Activated T-helper 1 cell treated with Interleukin-2 at 50 U/mL for 16 hours (primary cell): ENCODE measurements at regions not wholly inside any gene's neighbourhood (a gene's known extent, or its start where the extent isn't known, plus 50 kb on each side); places are given as distances from the start of the nearest gene placed in this dataset.

Experiments
- DNase-seq: peaks from one replicate; pipeline ENCODE4 v3.0.0-alpha.2; 2020; ENCODE audit warnings: low read depth

DNA sequence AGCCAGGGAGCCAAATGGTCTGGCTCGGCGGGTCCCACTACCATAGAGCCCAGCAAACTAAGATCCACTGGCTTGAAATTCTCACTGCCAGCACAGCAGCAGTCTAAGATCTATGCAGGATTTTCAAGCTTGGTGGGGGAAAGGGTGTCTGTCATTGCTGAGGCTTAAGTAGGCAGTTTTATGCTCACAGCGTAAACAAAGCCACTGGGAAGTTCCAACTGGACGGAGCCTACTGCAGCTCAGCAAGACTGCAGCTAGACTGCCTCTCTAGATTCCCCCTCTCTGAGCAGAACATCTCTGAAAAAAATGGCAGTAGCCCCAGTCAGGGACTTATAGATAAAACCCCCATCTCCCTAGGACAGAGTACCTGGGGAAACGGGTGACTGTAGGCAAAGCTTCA lies 277.6 kb upstream of the PHF14 start:
- no peak for DNase-seq

DNA sequence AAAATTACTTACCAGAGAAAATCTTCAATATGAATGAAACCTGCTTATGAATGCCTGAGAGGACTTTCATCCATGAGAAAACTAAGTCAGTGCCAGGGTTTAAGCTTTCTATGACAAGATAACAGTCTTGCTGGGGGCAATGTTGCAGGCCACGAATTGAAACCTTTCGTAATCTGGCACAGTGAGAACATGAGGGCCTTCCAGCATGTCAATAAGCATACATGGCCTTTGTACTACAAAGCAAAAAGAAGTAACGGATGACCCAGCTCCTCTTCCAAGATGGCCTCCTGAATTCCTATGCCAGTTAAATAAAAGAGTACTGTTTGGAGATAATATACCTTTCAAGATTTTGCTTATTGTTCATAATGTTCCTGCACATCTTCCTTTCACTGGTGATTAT lies 270.6 kb upstream of the PHF14 start:
- no peak for DNase-seq

DNA sequence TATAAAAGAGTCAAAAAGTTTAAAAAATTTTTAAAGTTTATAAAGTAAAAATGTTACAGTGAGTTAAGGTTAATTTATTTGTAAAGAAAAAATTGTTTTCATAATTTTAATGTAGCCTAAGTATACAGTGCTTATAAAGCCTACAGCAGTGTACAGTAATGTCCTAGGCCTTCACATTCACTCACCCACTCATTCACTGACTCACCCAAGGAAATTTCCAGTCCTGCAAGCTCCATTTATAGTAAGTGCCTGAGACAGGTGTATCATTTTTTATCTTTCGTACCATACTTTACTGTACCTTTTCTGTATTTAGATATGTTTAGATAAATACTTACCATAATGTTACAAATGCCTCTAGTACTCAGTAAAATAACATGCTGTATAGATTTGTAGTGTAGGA lies 269.7 kb upstream of the PHF14 start:
- no peak for DNase-seq

DNA sequence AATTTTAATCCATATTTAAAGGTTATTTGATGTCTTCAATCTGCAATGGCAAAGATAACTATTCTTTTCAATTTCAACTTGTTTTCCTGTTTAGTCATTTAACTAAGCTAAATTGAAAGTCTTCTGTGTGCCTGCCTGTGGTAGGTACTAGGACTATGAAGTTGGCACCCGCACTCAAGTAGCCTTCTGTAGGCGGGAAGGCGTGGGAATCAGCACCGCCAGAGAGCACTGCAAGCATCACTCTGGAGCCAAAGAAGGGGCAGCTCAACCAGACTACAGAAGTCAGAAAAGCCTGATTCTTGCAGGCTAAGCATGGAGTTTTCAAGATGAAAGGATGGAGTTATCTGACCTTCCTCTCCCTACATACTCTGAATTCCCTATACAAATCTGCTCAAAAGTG lies 269.0 kb upstream of the PHF14 start:
- DNase-seq, result no peak

DNA sequence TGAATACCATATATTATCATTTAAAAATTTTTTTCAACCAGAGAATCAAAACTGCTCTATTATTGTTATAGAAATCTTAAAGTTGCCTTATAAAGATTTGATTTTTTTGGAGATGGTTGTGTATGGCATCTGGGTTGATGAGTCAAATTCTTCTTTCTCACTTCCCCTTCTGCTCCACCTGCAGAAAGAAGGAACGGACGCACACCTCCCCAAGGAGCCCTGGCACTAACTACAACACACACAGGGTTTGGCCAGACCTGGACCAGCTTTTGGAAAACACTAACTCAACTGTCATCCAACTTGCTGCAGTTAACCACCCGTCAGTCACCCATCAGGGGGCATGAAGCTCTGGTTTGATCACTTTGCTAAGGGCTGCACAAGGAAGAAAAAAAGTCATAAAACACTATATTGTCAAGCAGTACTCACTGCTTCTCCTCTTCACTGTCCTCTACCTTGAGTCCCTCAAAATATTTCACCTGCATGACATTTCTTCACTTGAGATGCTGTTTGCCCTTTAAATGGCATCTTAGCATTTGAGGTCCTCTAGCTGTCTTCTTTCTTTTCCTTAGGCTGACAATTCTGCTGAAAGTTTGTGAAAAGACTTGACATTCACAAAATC lies 266.7 kb upstream of the PHF14 start:
- DNase-seq, result no peak

DNA sequence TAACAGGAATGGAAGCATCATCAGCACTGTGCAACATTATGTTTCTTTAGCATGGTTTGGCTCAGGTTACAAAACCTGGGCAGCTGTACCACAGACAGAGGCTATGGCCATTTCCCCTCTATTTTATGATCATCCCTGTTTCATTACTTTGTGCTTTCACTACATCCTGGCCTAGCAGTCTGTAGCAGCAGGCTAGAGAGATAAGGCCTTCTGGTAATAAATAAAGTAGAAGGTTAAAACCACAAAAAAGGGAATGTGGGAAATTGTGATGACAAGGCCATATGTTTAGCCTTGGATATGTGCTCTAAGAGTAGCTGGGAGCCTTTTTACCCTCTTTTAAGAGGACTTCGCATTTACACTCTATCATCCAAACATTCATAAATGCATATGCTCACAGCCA lies 266.2 kb upstream of the PHF14 start:
- no peak for DNase-seq

DNA sequence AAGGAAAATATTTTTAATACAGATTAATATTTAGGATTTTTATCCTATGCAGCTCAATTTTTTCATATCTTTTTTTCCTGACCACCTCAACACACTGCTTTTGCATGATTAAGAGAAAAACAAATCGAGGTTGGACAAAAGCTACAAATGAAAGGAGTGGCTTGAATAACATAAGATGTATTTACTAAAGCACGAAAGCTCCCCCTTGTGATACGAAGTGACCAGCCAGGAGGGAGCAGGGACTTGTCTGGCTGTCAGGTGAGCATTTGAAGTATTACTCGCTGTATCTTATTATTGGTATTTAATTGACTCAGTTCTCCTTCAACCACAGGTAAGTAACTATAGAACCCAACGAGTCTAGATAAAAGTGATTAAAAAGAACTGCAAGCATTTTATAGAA lies 265.2 kb upstream of the PHF14 start:
- no peak for DNase-seq

DNA sequence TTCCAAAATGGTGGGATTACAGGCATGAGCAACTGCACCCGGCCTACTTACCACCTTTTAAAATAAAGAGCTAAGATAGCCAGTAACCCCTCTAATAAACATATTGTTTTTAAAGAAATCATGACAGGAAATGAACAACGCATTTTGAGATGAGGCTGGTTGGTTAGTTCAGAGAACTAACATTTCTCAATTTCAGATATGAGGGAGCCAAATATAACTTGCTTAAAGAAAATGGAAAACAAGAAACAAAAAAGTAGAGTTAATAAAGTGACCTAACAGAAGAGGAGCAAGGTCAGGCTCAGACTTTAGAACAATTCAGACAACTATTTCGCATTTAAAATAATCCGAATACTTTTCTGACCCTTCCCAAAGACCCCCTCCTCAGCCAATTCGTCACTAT lies 254.9 kb upstream of the PHF14 start:
- DNase-seq, result no peak

DNA sequence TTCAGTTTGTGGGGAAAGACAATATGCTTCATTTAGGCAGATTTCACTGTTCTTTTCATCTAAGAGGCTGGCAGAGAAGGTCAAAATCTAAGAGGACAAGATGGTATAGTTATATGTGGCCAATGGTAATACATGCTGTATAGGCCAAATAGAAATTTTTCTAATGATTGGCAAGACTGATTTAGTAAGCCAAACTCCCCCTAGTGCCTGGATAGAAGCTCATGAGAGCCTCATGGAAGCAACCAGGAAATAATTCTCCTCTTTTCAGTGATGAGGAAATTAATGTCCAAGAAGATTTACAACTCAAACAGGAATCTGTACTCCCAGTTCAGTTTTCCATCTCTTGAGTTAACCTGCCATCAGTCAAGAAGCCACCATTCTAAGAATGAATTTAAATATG lies 253.6 kb upstream of the PHF14 start:
- DNase-seq, result no peak

DNA sequence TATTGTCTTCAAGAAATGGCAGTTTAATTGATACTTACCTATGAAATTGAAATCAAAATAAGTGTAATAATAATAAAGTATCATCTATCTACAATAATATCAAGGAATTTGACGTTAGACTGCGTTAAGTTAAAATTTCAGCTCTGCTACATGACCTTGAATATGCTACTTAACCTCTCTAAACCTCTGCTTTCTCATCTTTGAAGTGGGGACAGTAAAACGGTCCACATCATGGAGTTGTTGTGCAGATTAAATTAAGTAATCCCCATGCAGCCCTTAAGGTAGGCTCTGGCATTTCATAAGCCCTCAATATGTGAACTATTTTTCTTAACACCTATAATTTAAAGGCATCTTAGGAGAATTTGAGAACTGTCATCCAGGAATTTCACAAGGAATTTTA lies 252.4 kb upstream of the PHF14 start:
- DNase-seq, result no peak

DNA sequence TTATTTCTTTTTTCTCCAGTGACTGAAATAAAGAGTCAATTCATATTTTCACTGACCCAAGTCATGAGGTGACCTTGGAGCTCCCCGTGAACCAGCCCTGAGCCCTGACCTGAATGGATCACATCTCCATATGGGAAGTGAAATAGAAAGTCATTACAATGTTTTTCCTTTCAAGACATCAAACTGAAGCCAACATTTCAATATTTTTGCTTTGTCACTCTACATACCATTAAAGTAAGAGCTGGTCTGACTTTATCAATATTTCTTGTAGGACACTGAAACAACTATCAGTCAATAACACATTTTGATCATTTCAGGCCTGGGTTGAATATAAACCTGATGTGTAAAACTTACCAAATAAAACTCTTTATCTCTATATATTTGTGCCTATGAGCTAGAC lies 249.8 kb upstream of the PHF14 start:
- DNase-seq, result no peak

DNA sequence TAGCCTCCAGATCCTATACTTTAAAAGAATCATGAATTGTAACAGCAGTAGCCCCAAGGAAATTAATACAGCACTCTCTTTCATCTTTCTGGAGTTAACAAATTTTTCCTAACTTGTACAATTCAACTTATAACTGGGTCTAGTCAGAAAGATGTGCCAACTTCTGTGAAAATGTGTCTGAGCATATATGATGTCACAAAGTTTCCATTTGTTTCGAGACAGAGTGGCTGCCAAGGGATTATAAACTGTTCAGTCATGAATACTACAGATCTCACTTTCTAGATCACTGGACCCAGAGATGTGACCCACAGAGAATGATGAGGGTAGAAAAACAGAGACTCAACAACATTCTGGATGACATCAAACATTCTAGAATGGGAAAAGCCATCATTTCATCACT lies 249.2 kb upstream of the PHF14 start:
- no peak for DNase-seq

DNA sequence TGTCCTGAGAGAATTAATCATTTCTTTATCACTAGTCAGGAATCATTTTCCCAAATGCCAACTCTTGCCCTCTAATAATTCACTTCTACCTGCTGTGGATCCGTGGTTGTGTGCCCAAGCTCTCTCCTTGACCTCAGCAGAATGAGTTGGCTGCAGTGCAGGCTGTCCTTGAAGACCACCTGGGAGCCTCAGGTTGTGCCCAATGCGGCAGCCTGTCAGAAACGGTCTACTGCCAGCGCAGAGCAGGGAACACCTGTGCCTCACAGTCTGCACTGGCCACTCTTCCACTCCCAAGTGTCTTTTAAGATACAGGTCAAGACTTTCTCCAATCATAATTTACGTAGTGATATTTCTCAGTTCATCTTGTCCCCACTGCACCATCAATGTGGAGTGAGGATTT lies 246.0 kb upstream of the PHF14 start:
- DNase-seq, result no peak

DNA sequence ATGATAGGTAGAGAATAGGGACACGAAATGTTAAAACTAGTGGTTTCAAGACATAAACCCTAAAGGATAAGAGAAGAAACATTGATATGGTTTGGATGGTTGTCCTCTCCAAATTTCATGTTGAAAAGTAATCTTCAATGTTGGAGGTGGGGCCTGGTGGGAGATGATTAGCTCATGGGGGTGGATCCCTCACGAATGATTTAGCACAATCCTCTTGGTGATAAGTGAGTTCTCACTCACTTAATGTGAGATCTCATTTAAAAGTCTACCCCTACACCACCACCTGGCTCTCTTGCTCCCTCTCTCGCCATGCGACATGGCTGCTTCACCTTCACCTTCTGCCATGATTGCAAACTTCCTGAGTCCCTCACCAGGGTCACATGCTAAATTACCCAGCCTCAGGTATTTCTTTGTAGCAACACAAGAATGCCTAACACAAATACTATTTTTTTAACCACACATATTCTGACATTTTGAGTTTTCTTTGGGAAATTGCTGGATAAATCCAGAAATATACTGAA lies 242.4 kb upstream of the PHF14 start:
- no peak for DNase-seq

DNA sequence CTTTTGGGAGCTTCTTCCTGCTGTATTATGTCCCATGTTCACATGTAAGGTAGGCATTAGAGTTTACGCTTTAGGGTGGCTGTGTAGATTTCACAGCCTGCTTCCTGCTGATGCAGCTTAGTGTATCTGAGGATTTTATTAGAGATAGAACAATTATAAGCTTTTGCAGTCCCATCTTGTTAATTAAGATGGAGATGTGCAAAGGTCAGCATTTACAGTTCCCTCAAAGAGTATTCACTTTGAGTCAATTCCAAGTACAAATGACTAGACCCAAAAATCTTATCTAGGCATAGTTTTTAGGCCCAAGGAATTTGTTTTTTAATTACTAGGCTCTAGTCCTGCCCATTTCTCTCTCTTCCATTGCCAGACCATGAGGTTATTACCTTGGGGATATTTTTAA lies 239.9 kb upstream of the PHF14 start:
- DNase-seq, result no peak

DNA sequence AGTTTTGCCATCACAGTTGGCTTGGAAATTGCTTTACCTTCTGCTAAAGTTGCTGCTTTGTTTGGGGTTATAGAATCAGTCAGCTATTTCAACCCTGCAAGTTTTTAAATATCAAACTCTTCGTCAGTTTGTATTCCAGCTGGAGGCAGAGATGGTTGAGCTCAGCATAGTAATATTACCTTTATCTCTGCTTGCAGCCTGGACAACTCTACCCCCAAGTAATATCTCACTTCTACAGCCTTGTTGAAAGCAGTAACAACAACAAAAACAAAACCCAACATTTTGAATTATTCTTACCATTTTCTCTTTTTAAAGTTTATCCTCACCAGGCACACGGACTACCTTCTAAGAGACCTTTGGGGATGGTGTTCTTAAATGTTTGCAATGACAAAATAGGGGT lies 239.1 kb upstream of the PHF14 start:
- DNase-seq, result no peak

DNA sequence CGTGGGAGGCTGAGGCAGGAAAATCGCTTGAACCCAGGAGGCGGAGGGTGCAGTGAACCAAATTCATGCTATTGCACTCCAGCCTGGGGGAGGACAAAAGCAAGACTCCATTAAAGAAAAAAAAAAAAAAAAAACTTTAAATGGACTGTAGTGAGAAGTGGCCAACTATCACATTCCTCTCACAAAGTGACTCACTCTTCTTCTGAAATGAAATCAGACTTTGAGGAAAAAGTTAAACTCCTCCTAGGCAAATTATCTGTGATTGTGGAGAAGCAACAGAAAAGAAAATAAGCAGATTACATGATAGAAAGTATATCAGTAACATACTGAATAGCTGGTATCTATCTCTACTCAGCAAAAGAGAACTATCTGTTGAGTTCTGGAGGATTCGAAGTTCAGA lies 234.3 kb upstream of the PHF14 start:
- DNase-seq, result no peak

DNA sequence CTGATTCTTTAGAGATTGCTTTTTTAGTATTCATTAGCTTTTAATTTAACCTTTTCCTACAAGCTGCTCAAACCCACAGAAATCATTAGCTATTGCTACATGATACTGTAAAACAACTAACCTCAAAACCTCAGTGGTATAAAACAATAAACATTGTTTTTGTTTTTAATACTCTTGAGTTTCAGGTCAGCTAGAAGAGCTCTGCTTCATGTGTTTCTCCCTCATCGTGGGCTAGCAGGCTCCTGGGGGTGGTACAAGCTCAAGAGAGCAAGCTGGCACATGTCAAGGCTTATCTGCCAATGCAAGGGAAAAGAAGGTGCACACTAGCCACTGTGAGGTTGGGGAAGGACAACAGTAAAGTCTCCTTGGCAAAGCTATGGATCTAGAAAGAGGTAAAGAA lies 232.9 kb upstream of the PHF14 start:
- no peak for DNase-seq

DNA sequence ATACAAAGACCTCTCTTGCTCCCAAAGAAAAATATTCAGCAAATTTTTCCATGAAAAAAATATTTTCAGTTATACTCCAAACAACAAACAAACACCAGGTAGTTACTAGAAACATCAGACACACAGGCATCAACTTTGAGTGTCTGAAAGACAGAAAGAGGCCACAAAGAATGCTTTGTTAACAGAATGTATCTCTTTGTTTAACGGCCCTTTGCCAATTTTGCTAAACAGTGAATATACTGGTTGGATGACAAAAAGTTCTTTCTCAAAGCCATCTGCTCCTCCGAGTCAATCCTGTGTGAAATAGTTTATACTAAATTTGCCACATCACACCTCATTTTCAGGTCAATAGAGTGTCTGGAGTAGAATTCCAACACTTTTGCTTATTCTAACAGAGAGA lies 216.7 kb upstream of the PHF14 start:
- DNase-seq, result no peak

DNA sequence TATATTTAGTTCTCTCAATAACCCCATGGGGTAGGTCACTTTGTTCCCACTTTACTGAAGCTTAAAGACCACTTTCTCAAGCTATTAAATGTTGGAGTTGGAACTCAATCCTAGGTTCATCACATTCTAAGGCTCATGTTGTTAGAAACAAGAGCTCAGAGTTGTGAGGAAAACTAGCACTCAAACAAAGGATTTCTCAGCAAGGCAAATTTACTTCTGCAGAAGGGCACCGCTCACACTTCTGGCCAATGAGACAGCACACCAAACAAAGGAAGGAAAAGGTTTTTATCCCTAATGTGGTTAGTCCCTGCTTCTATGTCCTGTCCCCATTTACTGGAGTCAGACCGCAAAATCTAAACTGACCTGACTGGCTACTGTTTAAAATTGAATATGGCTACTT lies 214.6 kb upstream of the PHF14 start:
- no peak for DNase-seq

DNA sequence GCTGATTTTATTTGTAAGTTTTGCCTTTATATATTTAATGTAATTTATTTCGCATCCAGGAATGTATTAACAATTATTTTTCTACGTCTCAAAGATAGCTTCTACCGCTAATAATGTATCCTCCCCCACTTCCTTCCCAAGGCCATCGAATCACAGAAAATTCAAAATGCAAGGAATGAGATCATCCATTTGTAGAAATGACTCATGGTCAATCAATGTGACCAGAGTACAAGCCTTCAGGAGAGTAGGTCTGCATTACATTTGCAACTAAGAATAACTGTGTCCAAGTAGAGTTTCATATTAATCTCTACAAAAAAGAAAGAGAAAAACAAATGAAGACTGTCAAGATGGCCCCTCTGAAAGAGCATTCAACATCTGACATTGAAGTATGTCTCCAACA lies 205.9 kb upstream of the PHF14 start:
- no peak for DNase-seq

DNA sequence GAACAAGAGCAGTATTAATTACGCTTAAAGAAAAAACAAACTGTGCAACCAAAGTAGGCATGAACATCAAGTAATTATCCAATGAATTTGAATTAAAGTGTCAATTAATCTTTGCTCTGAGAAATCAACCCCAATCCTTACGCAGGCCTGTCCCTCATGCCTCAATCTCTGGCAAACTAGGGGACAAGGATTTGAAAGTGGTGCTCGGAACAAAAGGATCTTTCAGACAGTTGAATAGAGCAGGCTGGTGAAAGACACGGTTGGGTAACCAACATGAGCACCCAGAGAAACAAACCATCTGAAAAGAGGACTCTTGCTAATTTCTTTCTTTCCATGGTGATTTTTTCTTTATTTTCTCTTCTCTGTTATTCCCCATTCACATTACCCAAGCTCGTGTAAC lies 203.5 kb upstream of the PHF14 start:
- DNase-seq, result no peak

DNA sequence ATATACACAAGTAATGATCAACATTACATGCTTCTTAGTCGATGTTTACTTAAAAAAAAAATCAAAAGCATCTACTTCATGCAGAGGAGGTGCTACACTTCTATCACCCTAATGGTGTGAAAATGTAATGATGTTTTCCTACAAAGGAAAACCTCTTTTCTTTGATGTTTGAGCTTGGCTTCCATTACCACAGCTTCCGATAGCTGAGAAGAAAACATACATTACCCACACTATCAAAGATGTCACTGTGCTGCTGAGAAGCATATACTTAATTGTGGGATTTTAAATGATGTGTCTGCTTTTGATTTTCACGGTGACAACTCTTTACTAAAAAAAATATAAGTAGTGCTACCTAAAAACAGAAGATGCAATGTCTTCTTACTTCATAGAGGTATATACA lies 200.2 kb upstream of the PHF14 start:
- no peak for DNase-seq

DNA sequence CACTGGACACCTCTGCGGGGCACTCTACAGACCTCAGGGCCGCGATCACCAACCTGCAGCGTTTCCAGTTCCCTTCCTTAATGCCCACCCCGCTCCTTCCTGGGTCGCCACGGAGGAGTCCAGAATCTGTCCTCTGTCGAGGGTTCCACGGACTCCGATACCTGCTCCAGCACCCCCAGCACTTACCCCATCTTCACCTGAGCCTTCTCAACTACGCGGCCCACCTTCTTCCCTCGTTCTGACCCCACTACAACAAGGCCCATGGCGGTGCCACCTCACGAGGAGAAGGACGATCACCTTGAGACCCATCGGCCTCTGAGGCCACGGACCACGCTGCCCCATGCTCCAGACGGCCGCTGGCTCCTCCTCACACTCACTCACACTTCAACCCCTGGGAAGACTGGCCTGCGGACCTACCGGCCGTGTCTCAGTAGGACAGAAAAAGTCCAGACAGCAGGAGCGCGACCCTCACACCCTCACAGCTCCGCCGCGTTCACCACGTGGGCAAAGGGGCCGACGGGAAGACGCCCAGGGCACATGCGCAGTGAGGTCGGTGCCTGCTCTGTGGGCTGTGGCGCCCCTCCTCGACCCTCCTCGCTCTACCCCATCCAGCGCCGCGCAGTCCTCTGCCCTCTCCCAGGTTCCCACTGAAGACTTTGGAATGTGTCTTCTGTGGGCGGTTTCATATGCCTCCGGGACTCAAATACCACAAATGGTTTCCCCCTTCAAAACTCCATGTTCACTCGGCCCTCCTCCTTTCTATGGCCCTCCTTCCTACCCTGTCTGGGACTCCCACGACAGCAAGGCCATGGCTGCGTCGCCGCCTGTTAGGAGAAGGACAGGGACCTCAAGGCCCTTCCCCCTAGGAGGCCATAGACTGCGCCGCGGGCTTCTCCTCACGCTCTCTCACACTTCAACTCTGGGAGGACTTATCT lies 193.9 kb upstream of the PHF14 start:
- no peak for DNase-seq
